ENCODE measurements at regions not wholly inside any gene's neighbourhood (a gene's known extent, or its start where the extent isn't known, plus 50 kb on each side); places are given as distances from the start of the nearest gene placed in this dataset.

DNA sequence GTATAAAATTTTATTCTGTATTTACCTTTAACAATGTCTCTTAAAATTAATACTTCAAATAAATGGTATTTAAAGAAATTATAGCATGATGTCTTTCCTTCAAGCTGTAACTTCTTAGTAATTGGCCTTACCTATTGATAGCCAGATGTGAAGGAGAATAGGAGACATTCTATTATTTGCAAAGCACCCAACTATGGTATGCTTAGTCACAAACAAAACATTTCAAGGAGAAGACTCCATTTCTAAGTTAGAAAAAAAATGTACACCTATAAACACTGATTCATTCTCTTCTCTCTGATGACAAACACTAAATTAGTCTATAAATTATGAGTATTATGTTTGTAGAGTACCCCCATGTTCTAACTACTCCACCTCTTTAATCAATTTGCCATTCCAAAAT is 66.4 kb downstream of the NKX6-1 start:
- intact Hi-C loops (cut with DNase I; ENCODE audit: low total_unique reads), result no loop called here
- Histone ChIP-seq H3K9me3 (no peaks in the 10 kb centered on the region), H3K4me3 (no peak overlapping the region), H3K36me3 (no peaks in the 10 kb centered on the region), H3K27ac (no peak overlapping the region), H3K4me1 (no peaks in the 10 kb centered on the region), H3K27me3 (no peaks in the 10 kb centered on the region)
- DNase-seq, result no peak
- TF ChIP-seq, protein P1, sequence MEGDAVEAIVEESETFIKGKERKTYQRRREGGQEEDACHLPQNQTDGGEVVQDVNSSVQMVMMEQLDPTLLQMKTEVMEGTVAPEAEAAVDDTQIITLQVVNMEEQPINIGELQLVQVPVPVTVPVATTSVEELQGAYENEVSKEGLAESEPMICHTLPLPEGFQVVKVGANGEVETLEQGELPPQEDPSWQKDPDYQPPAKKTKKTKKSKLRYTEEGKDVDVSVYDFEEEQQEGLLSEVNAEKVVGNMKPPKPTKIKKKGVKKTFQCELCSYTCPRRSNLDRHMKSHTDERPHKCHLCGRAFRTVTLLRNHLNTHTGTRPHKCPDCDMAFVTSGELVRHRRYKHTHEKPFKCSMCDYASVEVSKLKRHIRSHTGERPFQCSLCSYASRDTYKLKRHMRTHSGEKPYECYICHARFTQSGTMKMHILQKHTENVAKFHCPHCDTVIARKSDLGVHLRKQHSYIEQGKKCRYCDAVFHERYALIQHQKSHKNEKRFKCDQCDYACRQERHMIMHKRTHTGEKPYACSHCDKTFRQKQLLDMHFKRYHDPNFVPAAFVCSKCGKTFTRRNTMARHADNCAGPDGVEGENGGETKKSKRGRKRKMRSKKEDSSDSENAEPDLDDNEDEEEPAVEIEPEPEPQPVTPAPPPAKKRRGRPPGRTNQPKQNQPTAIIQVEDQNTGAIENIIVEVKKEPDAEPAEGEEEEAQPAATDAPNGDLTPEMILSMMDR (IDR thresholded peaks at IDR 0.05), result no peak

GRCh38 chr4:84420608-84421007 is 78.5 kb downstream of the NKX6-1 start:
- H3K36me3 ChIP-seq, result no peaks in the 10 kb centered on the region
- no peak for DNase-seq
- intact Hi-C loops (cut with DNase I; ENCODE audit: low total_unique reads), result no loop called here
- TF ChIP-seq, protein P1 (IDR thresholded peaks at IDR 0.05), result no peak
- no peaks in the 10 kb centered on the region for H3K27me3 ChIP-seq
- H3K9me3 ChIP-seq, result no peaks in the 10 kb centered on the region
- no peak overlapping the region for H3K4me3 ChIP-seq
- no peak overlapping the region for H3K27ac ChIP-seq
- no peaks in the 10 kb centered on the region for H3K4me1 ChIP-seq

- no peak for DNase-seq
- no peak overlapping the region for H3K4me3 ChIP-seq
- no peaks in the 10 kb centered on the region for H3K9me3 ChIP-seq
- TF ChIP-seq, protein P1 (IDR thresholded peaks at IDR 0.05), result no peak
- no peaks in the 10 kb centered on the region for H3K4me1 ChIP-seq
- no peaks in the 10 kb centered on the region for H3K36me3 ChIP-seq
- no peaks in the 10 kb centered on the region for H3K27me3 ChIP-seq
- H3K27ac ChIP-seq, result no peak overlapping the region
- intact Hi-C loops (cut with DNase I; ENCODE audit: low total_unique reads), result no loop called here
These were observed 79.9 kb downstream of the NKX6-1 start for GRCh38 chr4:84419201-84419600.

GRCh38 chr4:84417997-84418709 is 80.9 kb downstream of the NKX6-1 start:
- H3K4me1 ChIP-seq, result no peaks in the 10 kb centered on the region
- intact Hi-C loops (cut with DNase I; ENCODE audit: low total_unique reads), result no loop called here
- H3K9me3 ChIP-seq, result no peaks in the 10 kb centered on the region
- DNase-seq, result no peak
- H3K27ac ChIP-seq, result no peak overlapping the region
- H3K27me3 ChIP-seq, result no peaks in the 10 kb centered on the region
- H3K36me3 ChIP-seq, result no peaks in the 10 kb centered on the region
- H3K4me3 ChIP-seq, result no peak overlapping the region
- TF ChIP-seq, protein P1 (IDR thresholded peaks at IDR 0.05), result no peak

GRCh38 chr4:84413976-84414375 is 85.1 kb downstream of the NKX6-1 start:
- intact Hi-C loops (cut with DNase I; ENCODE audit: low total_unique reads), result no loop called here
- no peaks in the 10 kb centered on the region for H3K9me3 ChIP-seq
- TF ChIP-seq, protein P1 (IDR thresholded peaks at IDR 0.05), result no peak
- no peaks in the 10 kb centered on the region for H3K4me1 ChIP-seq
- no peaks in the 10 kb centered on the region for H3K27me3 ChIP-seq
- no peak overlapping the region for H3K4me3 ChIP-seq
- H3K36me3 ChIP-seq, result no peaks in the 10 kb centered on the region
- DNase-seq, result no peak
- no peak overlapping the region for H3K27ac ChIP-seq

DNA sequence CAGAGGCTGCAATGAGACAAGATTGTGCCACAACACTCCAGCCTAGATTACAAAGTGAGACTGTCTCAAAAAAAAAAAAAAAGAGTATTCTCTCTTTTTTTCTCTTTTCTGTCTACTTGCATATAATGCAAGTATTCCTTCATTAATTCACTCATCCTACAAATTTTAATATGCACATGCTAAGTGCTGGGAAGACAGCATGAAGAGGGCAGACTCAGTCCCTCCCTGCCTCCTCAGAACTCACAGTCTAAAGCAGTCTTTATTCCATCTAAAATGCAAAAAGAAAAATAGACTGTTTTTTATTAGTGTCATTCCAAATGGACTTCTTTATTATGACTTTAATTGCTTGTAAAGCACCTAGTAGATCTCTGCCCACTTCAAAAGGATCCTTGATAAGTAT is 85.6 kb downstream of the NKX6-1 start:
- H3K9me3 ChIP-seq, result no peaks in the 10 kb centered on the region
- no peaks in the 10 kb centered on the region for H3K36me3 ChIP-seq
- H3K27me3 ChIP-seq, result no peaks in the 10 kb centered on the region
- H3K4me3 ChIP-seq, result no peak overlapping the region
- intact Hi-C loops (cut with DNase I; ENCODE audit: low total_unique reads), result no loop called here
- TF ChIP-seq, protein P1 (IDR thresholded peaks at IDR 0.05), result no peak
- H3K27ac ChIP-seq, result no peak overlapping the region
- no peak for DNase-seq
- H3K4me1 ChIP-seq, result no peaks in the 10 kb centered on the region
